K562 (cell line): ENCODE measurements at regions not wholly inside any gene's neighbourhood (a gene's known extent, or its start where the extent isn't known, plus 50 kb on each side); places are given as distances from the start of the nearest gene placed in this dataset.

Experiments
- IRF2 ChIP-seq: sonication (generic); formaldehyde crosslinking; IDR thresholded peaks from 2 replicates; pipeline ENCODE4 v1.8.1; 2022; ENCODE audit warnings: mild to moderate bottlenecking, missing genetic modification reagents
- LCOR ChIP-seq: sonication (generic); formaldehyde crosslinking; IDR thresholded peaks from 2 replicates; pipeline ENCODE4 v1.8.0; 2022; ENCODE audit warnings: mild to moderate bottlenecking, missing genetic modification reagents
- MAZ ChIP-seq, 2 experiments: fragments of 450-650 bp in 1 of 2; sonication (generic) in 1 of 2; formaldehyde crosslinking; IDR thresholded peaks in 1 of 2; conservative IDR thresholded peaks in 1 of 2; 2 replicates each; pipeline versions ENCODE4 v1.4.0 to v1.5.0; 2020; ENCODE audit warnings: mild to moderate bottlenecking in 1 of 2, missing genetic modification reagents in 1 of 2
- PTTG1 ChIP-seq: fragments of 450-650 bp; IDR thresholded peaks from 2 replicates; pipeline ENCODE4 v1.6.1; 2016; ENCODE audit warnings: low read depth, mild to moderate bottlenecking, missing genetic modification characterization, missing compliant biosample characterization
- RFX5 ChIP-seq: IDR thresholded peaks from 2 replicates; pipeline ENCODE4 v1.6.1; 2011; ENCODE audit warnings: low read depth, mild to moderate bottlenecking, improper control_type of control experiment, low read length
- TAF15 ChIP-seq: fragments of 200-400 bp; formaldehyde crosslinking; IDR thresholded peaks from 2 replicates; pipeline ENCODE4 v1.6.1; 2017; ENCODE audit warnings: mild to moderate bottlenecking, low read depth, low read length, moderate library complexity
- ZNF24 ChIP-seq: fragments of 450-650 bp; IDR thresholded peaks from 2 replicates; pipeline ENCODE4 v1.6.1; 2016
- ZNF77 ChIP-seq: fragments of 250-450 bp; sonication (Bioruptor Pico); IDR thresholded peaks from 2 replicates; pipeline ENCODE4 v1.5.0; 2020
- ZSCAN32 ChIP-seq: fragments of 450-650 bp; formaldehyde crosslinking; IDR thresholded peaks from 2 replicates; pipeline ENCODE4 v1.4.0; 2020; ENCODE audit warnings: mild to moderate bottlenecking, moderate library complexity
- ZZZ3 ChIP-seq: fragments of 450-650 bp; IDR thresholded peaks from 2 replicates; pipeline ENCODE4 v1.6.1; 2016; ENCODE audit warnings: antibody characterized with exemption, mild to moderate bottlenecking, moderate library complexity
- TF ChIP-seq, protein P1 (sequence below): fragments of 200-600 bp; sonication (generic); IDR thresholded peaks from one replicate; pipeline ENCODE4 v1.6.1; 2012; ENCODE audit warnings: mild to moderate bottlenecking, low read depth, low read length, inconsistent platforms
- TF ChIP-seq, protein P2 (sequence below): fragments of 250-450 bp; sonication (Bioruptor Pico); IDR thresholded peaks from 2 replicates; pipeline ENCODE4 v1.4.0; 2020
- TF ChIP-seq, protein P3 (sequence below): fragments of 450-650 bp; conservative IDR thresholded peaks from 2 replicates; pipeline ENCODE4 v1.6.1; 2016; ENCODE audit warnings: missing genetic modification characterization, low read depth, mild to moderate bottlenecking, control low read depth, missing compliant biosample characterization

DNA sequence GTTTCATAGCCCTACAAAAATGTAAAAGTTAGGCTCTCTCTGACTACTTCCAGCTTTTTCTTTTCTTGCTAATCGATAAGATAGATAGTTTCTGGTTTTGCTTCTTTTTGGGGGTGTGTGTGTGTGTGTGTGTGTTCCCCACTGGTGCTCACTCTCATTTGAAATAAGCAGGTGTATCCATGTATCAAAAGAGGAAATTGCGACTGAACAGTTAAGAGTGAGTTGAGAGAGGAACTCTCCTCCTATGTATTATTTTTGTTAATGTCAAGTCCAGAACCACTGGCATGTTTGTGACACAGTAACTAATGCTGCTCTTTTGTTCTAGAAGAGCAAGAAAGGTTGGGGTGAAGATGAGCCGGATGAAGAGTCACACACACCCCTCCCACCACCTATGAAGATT is 96.7 kb upstream of the UMPS start (continued):
- TF ChIP-seq, protein P1, sequence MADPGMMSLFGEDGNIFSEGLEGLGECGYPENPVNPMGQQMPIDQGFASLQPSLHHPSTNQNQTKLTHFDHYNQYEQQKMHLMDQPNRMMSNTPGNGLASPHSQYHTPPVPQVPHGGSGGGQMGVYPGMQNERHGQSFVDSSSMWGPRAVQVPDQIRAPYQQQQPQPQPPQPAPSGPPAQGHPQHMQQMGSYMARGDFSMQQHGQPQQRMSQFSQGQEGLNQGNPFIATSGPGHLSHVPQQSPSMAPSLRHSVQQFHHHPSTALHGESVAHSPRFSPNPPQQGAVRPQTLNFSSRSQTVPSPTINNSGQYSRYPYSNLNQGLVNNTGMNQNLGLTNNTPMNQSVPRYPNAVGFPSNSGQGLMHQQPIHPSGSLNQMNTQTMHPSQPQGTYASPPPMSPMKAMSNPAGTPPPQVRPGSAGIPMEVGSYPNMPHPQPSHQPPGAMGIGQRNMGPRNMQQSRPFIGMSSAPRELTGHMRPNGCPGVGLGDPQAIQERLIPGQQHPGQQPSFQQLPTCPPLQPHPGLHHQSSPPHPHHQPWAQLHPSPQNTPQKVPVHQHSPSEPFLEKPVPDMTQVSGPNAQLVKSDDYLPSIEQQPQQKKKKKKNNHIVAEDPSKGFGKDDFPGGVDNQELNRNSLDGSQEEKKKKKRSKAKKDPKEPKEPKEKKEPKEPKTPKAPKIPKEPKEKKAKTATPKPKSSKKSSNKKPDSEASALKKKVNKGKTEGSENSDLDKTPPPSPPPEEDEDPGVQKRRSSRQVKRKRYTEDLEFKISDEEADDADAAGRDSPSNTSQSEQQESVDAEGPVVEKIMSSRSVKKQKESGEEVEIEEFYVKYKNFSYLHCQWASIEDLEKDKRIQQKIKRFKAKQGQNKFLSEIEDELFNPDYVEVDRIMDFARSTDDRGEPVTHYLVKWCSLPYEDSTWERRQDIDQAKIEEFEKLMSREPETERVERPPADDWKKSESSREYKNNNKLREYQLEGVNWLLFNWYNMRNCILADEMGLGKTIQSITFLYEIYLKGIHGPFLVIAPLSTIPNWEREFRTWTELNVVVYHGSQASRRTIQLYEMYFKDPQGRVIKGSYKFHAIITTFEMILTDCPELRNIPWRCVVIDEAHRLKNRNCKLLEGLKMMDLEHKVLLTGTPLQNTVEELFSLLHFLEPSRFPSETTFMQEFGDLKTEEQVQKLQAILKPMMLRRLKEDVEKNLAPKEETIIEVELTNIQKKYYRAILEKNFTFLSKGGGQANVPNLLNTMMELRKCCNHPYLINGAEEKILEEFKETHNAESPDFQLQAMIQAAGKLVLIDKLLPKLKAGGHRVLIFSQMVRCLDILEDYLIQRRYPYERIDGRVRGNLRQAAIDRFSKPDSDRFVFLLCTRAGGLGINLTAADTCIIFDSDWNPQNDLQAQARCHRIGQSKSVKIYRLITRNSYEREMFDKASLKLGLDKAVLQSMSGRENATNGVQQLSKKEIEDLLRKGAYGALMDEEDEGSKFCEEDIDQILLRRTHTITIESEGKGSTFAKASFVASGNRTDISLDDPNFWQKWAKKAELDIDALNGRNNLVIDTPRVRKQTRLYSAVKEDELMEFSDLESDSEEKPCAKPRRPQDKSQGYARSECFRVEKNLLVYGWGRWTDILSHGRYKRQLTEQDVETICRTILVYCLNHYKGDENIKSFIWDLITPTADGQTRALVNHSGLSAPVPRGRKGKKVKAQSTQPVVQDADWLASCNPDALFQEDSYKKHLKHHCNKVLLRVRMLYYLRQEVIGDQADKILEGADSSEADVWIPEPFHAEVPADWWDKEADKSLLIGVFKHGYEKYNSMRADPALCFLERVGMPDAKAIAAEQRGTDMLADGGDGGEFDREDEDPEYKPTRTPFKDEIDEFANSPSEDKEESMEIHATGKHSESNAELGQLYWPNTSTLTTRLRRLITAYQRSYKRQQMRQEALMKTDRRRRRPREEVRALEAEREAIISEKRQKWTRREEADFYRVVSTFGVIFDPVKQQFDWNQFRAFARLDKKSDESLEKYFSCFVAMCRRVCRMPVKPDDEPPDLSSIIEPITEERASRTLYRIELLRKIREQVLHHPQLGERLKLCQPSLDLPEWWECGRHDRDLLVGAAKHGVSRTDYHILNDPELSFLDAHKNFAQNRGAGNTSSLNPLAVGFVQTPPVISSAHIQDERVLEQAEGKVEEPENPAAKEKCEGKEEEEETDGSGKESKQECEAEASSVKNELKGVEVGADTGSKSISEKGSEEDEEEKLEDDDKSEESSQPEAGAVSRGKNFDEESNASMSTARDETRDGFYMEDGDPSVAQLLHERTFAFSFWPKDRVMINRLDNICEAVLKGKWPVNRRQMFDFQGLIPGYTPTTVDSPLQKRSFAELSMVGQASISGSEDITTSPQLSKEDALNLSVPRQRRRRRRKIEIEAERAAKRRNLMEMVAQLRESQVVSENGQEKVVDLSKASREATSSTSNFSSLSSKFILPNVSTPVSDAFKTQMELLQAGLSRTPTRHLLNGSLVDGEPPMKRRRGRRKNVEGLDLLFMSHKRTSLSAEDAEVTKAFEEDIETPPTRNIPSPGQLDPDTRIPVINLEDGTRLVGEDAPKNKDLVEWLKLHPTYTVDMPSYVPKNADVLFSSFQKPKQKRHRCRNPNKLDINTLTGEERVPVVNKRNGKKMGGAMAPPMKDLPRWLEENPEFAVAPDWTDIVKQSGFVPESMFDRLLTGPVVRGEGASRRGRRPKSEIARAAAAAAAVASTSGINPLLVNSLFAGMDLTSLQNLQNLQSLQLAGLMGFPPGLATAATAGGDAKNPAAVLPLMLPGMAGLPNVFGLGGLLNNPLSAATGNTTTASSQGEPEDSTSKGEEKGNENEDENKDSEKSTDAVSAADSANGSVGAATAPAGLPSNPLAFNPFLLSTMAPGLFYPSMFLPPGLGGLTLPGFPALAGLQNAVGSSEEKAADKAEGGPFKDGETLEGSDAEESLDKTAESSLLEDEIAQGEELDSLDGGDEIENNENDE = no peak
- TF ChIP-seq IRF2 (CRISPR knock-in tag) = no peak
- TF ChIP-seq ZSCAN32 (CRISPR knock-in tag) = no peak
- no peak for TF ChIP-seq MAZ (CRISPR knock-in tag; conservative IDR thresholded peaks at IDR 0.05 in 1 of 2, IDR thresholded peaks at IDR 0.05 in 1 of 2)
- TF ChIP-seq PTTG1 (tag) = no peak
- TF ChIP-seq, protein P2, sequence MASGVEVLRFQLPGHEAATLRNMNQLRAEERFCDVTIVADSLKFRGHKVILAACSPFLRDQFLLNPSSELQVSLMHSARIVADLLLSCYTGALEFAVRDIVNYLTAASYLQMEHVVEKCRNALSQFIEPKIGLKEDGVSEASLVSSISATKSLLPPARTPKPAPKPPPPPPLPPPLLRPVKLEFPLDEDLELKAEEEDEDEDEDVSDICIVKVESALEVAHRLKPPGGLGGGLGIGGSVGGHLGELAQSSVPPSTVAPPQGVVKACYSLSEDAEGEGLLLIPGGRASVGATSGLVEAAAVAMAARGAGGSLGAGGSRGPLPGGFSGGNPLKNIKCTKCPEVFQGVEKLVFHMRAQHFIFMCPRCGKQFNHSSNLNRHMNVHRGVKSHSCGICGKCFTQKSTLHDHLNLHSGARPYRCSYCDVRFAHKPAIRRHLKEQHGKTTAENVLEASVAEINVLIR (CRISPR knock-in tag) = no peak
- no peak for TF ChIP-seq ZNF77 (CRISPR knock-in tag)
- TF ChIP-seq ZNF24 = no peak
- TF ChIP-seq ZZZ3 = no peak
- TF ChIP-seq, protein P3, sequence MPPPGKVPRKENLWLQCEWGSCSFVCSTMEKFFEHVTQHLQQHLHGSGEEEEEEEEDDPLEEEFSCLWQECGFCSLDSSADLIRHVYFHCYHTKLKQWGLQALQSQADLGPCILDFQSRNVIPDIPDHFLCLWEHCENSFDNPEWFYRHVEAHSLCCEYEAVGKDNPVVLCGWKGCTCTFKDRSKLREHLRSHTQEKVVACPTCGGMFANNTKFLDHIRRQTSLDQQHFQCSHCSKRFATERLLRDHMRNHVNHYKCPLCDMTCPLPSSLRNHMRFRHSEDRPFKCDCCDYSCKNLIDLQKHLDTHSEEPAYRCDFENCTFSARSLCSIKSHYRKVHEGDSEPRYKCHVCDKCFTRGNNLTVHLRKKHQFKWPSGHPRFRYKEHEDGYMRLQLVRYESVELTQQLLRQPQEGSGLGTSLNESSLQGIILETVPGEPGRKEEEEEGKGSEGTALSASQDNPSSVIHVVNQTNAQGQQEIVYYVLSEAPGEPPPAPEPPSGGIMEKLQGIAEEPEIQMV (tag) = no peak
- no peak for TF ChIP-seq RFX5
- no peak for TF ChIP-seq TAF15
- TF ChIP-seq LCOR (CRISPR knock-in tag) = no peak
